Muscle of back (tissue), 3 donors: ENCODE measurements at regions not wholly inside any gene's neighbourhood (a gene's known extent, or its start where the extent isn't known, plus 50 kb on each side); places are given as distances from the start of the nearest gene placed in this dataset.

Source experiments
- DNase-seq, 3 donors: peaks; one replicate each; pipeline versions ENCODE4 v3.0.0 to v3.0.0-alpha.2; 2013

DNA sequence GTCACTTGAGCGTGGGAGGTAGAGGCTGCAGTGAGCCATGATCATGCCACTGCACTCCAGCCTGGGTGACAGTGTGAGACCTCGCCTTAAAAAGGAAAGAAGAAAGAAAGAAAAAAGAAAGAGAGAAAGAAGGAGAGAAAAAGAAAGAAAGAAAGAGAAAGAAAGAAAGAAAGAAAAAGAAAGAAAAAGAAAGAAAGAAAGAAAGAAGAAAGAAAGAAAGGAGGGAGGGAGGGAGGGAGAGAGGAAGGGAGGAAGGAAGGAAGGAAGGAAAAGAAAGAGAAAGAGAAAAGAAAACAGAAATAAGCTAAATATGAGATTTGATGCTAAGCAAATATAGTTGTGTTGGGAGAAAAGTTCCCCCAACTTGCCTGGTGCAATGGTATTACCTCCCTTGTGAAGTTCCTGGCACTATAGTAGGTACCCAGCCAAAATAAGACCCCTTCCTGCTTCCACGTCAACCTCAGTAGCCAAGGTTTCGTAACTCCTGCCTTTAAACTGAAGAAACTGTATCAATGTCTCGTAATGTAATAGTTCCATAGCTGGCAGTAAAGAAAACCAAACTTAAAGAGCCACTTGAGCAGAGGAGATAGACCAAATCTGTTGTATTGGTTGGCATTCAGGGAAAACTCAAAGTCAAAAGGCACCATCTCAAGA is 88.1 kb upstream of the HNRNPU start:
- no peak for DNase-seq

DNA sequence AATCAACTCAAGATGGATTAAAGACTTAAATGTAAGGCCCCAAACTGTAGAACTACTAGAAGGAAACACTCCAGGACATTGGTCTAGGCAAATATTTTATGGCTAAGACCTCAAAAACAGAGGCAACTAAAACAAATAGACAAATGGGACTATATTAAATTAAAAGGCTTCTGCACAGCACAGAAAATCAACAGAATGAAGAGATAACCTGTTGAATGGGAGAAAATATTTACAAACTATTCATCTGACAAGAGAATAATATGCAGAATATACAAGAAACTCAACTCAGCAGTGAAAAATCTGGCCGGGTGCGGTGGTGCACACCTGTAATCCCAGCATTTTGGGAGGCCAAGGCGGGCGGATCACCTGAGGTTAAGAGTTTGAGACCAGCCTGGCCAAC is 84.1 kb upstream of the HNRNPU start:
- DNase-seq: no peak

GRCh38 chr1:244945109-244945671 is 80.8 kb upstream of the HNRNPU start:
- DNase-seq: no peak

GRCh38 chr1:244941121-244941520 is 76.8 kb upstream of the HNRNPU start:
- DNase-seq: no peak

GRCh38 chr1:244937099-244937498 is 72.8 kb upstream of the HNRNPU start:
- DNase-seq: no peak

DNA sequence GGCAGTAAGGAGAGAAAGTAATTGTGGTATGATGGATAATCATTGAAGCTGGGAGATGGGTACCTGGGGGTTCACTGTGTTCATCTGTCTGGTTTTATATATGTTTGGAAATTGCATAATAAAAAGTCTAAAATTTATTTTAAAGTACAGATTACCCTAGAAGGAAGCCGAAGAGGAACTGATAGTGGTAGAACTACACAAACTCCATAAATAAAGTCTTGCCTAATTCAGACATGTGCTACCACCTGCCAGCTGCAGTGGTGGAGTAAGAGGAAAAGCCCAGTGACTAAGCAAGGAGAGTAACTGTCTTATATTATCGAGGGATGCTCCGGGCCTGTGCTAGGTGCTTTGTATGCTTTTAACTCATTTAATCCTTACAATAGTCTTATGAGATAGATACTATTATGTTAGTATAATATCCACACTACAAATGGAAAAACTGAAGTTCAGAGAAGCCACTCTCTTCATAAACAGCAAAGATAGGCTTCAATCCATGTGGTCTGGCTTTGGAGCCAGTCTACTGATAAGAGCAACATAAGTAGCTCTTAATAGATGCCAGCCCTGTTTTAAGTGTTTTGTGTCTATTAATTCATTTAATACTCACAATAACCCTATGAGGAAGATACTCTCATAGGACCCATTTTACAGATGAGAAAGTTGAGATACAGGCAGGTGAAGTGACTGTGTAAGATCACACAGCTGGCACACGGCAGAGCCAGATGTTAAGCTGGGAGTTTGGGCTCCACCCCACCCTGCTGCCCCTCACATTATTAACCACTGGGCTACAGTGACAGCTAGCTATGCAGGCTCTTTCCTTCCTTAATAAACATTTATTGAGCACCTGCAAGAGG is 56.8 kb upstream of the HNRNPU start:
- peak in 1 of 3 donors; percentile 10 for DNase-seq

DNA sequence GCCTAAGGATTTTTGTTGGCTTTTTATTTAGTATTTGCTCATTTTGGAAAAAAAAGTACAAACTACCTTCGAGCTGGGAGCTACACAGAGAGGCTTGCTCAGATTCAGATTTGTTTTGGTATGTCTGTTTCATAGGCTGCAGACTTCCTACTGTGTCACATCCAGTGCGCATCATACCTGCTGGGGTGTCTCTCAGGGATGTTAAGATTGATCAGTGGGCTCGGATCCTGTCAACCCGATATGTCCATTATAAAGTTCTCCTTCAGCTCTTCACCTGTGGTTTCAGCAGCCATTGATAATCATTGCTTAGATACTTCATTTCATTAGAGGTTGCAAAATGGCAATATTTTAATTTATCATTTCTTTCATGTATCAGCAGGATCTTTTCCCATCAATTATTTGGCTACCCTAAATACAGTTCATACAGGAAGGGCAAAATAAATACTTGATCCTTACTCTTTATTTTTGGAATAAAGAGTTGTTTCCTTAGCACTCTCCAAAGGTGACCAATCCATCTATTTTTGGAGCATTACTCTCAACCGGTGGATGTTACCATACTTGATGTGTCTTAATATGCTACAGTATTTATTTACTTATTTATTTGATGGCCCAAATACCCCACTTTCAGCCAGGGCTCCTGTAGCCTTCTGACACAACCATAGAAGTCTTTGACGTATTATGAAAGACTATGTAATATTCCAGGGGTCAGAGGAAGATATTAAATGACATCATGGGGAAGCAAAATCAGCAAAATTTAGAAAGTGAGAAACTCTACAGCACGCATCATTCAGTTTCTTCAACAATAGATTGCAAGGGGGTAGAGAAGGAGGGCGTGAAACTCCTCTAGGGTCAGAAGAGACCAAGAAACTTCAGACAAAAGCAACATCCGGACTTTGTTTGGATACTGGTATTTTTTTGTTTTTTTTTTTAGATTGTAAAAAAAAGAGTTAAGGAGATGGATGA is 55.3 kb upstream of the HNRNPU start:
- no peak for DNase-seq

GRCh38 chr1:244918421-244919319 is 54.3 kb upstream of the HNRNPU start:
- peak; percentile 33 to 72 (median 51) for DNase-seq

- no peak for DNase-seq
Observed at GRCh38 chr1:244917073-244917670, 52.8 kb upstream of the HNRNPU start.

- DNase-seq: no peak
Observed at GRCh38 chr1:244915736-244916135, 51.4 kb upstream of the HNRNPU start.

GRCh38 chr1:244914761-244915160 is 50.4 kb upstream of the HNRNPU start:
- no peak for DNase-seq
